ENCODE measurements at regions not wholly inside any gene's neighbourhood (a gene's known extent, or its start where the extent isn't known, plus 50 kb on each side); places are given as distances from the start of the nearest gene placed in this dataset.
A peak's percentile ranks its signal among the peaks of the same experiment; 100 is the strongest.

- H3K9me3 ChIP-seq: no peaks in the 10 kb centered on the region
- ATAC-seq (peak; percentile 76), DNase-seq (no peak)
- no peaks in the 10 kb centered on the region for H3K36me3 ChIP-seq (ENCODE audit: low read depth)
- intact Hi-C loops (cut with DNase I, micrococcal nuclease): no loop called here
- no peaks in the 10 kb centered on the region for H3K4me1 ChIP-seq (ENCODE audit: low read depth)
- TF ChIP-seq CTCF (IDR thresholded peaks at IDR 0.05): no peak
- no peak overlapping the region for H3K4me3 ChIP-seq
These were observed 162.0 kb downstream of the COL6A3 start for GRCh38 chr2:237251986-237252385.

- DNase-seq: no peak
- peak; percentile 73 for ATAC-seq
- Histone ChIP-seq H3K36me3 (ENCODE audit: low read depth) (no peaks in the 10 kb centered on the region), H3K4me3 (no peak overlapping the region), H3K4me1 (ENCODE audit: low read depth) (no peaks in the 10 kb centered on the region), H3K9me3 (no peaks in the 10 kb centered on the region)
- TF ChIP-seq CTCF (IDR thresholded peaks at IDR 0.05): no peak
- intact Hi-C loops (cut with DNase I, micrococcal nuclease): no loop called here
These were observed 160.8 kb downstream of the COL6A3 start for GRCh38 chr2:237253046-237253702.

GRCh38 chr2:237254369-237254861 lies 159.5 kb downstream of the COL6A3 start:
- TF ChIP-seq CTCF (IDR thresholded peaks at IDR 0.05): no peak

GRCh38 chr2:237254911-237255578 lies 158.9 kb downstream of the COL6A3 start:
- ATAC-seq (no peak), DNase-seq (no peak)
- intact Hi-C loops (cut with DNase I, micrococcal nuclease): no loop called here
- H3K4me3 ChIP-seq: no peak overlapping the region
- TF ChIP-seq CTCF (IDR thresholded peaks at IDR 0.05): no peak
- no peaks in the 10 kb centered on the region for H3K9me3 ChIP-seq
- H3K4me1 ChIP-seq (ENCODE audit: low read depth): no peaks in the 10 kb centered on the region
- H3K36me3 ChIP-seq (ENCODE audit: low read depth): no peaks in the 10 kb centered on the region

More at GRCh38 chr2:237254369-237254861, 159.5 kb downstream of the COL6A3 start:
- no peaks in the 10 kb centered on the region for H3K36me3 ChIP-seq (ENCODE audit: low read depth)
- H3K4me1 ChIP-seq (ENCODE audit: low read depth): no peaks in the 10 kb centered on the region
- no peaks in the 10 kb centered on the region for H3K9me3 ChIP-seq
- ATAC-seq (no peak), DNase-seq (no peak)
- H3K4me3 ChIP-seq: no peak overlapping the region
- intact Hi-C loops (cut with DNase I, micrococcal nuclease): no loop called here

DNA sequence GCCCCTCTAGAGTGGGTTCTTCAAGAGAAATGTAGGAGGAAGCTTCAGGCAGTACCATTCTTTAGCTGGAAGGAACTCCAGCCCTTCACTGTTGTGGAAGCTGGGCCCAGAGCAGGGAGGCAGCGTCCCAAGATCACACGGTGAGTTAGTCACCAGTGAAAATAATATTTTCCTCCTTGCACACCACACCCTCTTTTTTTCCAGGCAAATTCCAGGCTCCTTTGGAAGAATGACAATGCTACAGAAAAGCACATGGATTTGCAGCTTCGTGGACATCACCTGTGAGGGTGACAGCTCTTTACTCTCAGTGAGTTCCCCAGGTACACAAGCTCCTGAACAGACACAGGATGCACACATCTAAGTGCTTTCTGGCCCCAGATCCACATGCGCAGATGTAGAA lies 157.1 kb downstream of the COL6A3 start:
- intact Hi-C loops (cut with DNase I, micrococcal nuclease): no loop called here
- no peak overlapping the region for H3K4me3 ChIP-seq
- H3K9me3 ChIP-seq: no peaks in the 10 kb centered on the region
- DNase-seq: no peak
- no peaks in the 10 kb centered on the region for H3K4me1 ChIP-seq (ENCODE audit: low read depth)
- TF ChIP-seq CTCF (IDR thresholded peaks at IDR 0.05): no peak
- ATAC-seq: no peak
- H3K36me3 ChIP-seq (ENCODE audit: low read depth): no peaks in the 10 kb centered on the region
